K562 (cell line): ENCODE measurements at regions not wholly inside any gene's neighbourhood (a gene's known extent, or its start where the extent isn't known, plus 50 kb on each side); places are given as distances from the start of the nearest gene placed in this dataset.

ENCODE experiments used
- ATAC-seq: fragments of 200-7000 bp; cut with Tn5 transposase; 3 replicates; pipeline ENCODE4 v1.9.1; 2020; ENCODE audit warnings: moderate library complexity
- BruUV-seq: library from RNA; stranded (reverse); fragments of 400-500 nt; replicated peaks from 2 replicates; lab custom pipeline; 2021; lab: Mats Ljungman, UMichigan
- CTCF ChIA-PET: fragments of 300-600 bp; formaldehyde crosslinking; extraction: SDS; loops from one replicate; lab custom pipeline; 2021; ENCODE audit warnings: low intra/inter-chr PET ratio; lab: Yijun Ruan, JAX
- POLR2A ChIA-PET: fragments of 300-600, 350-650 bp; sonication (Branson Sonifier 250); formaldehyde crosslinking; extraction: SDS; loops from one replicate; lab custom pipeline; 2021; ENCODE audit warnings: antibody characterized with exemption, inconsistent platforms; lab: Yijun Ruan, JAX
- DNase-seq, 4 experiments: peaks; one replicate each; pipeline versions ENCODE4 v3.0.0 to v3.0.0-alpha.2; 2011 to 2018; ENCODE audit warnings: low spot score in 3 of 4, mixed read lengths in 3 of 4; ENCODE audit errors: extremely low read depth in 1 of 4
- FAIRE-seq: peaks from 2 replicates; lab custom pipeline; 2011; peaks lifted over from hg19 to GRCh38; lab: Jason Lieb, UNC
- H2AFZ ChIP-seq: 2 replicates; pipeline ENCODE4 v1.6.0; 2011; ENCODE audit warnings: low read depth, low read length, control low read depth, inconsistent platforms
- H3K27ac ChIP-seq: fragments of 200-600 bp; 3 replicates; pipeline ENCODE4 v1.8.0; 2011; ENCODE audit warnings: low read depth, mild to moderate bottlenecking, control low read depth, inconsistent platforms, low read length, moderate library complexity, mixed read lengths; ENCODE audit errors: extremely low read depth
- H3K27me3 ChIP-seq, 2 experiments: fragments of 300-600 bp in 1 of 2; 2 replicates in 1 of 2; 3 replicates in 1 of 2; pipeline versions ENCODE4 v1.6.0 to v1.8.0; 2011; ENCODE audit warnings: inconsistent platforms in 2 of 2, low read length in 2 of 2, mild to moderate bottlenecking in 1 of 2, mixed read lengths in 1 of 2, moderate library complexity in 1 of 2; ENCODE audit not compliant: control insufficient read depth in 2 of 2, insufficient read depth in 2 of 2
- H3K36me3 ChIP-seq: fragments of 300-600 bp; 3 replicates; pipeline ENCODE4 v1.8.0; 2011; ENCODE audit warnings: mild to moderate bottlenecking, low read length, inconsistent platforms; ENCODE audit not compliant: control insufficient read depth, insufficient read depth
- H3K4me1 ChIP-seq, 2 experiments: fragments of 200-600 bp in 1 of 2; replicated peaks in 1 of 2; 2 replicates in 1 of 2; 3 replicates in 1 of 2; pipeline versions ENCODE4 v1.5.1 to v1.8.0; 2011; ENCODE audit warnings: inconsistent platforms in 2 of 2, low read length in 2 of 2, mild to moderate bottlenecking in 1 of 2, mixed read lengths in 1 of 2, moderate library complexity in 1 of 2; ENCODE audit not compliant: control insufficient read depth in 2 of 2, insufficient read depth in 2 of 2
- H3K4me2 ChIP-seq: 2 replicates; pipeline ENCODE4 v1.6.1; 2011; ENCODE audit warnings: low read length, control low read depth, inconsistent platforms, mixed read lengths; ENCODE audit not compliant: insufficient read depth
- H3K4me3 ChIP-seq: fragments of 200-600 bp; sonication (generic), shearing (Covaris generic); 2 replicates; pipeline ENCODE4 v1.5.1; 2016; ENCODE audit warnings: control low read depth, inconsistent platforms
- H3K79me2 ChIP-seq: fragments of 200-600 bp; 3 replicates; pipeline ENCODE4 v1.8.0; 2011; ENCODE audit warnings: low read length, inconsistent platforms; ENCODE audit not compliant: control insufficient read depth, insufficient read depth
- H3K9ac ChIP-seq, 2 experiments: 2 replicates each; pipeline versions ENCODE4 v1.6.0 to v1.6.1; 2011; ENCODE audit warnings: low read depth in 2 of 2, low read length in 2 of 2, control low read depth in 1 of 2, inconsistent platforms in 1 of 2, mild to moderate bottlenecking in 1 of 2, mixed read lengths in 1 of 2; ENCODE audit not compliant: insufficient read depth in 1 of 2
- H3K9me1 ChIP-seq: one replicate; pipeline ENCODE4 v1.6.0; 2011; ENCODE audit warnings: inconsistent platforms, mild to moderate bottlenecking, low read length, moderate library complexity; ENCODE audit not compliant: control insufficient read depth, insufficient read depth
- H3K9me3 ChIP-seq: replicated peaks from 2 replicates; pipeline ENCODE4 v1.5.1; 2011; ENCODE audit warnings: low read depth, low read length, inconsistent platforms; ENCODE audit not compliant: control insufficient read depth, insufficient read depth
- H4K20me1 ChIP-seq: replicated peaks from 2 replicates; pipeline ENCODE4 v1.6.1; 2011; ENCODE audit warnings: low read length, inconsistent platforms, mixed read lengths; ENCODE audit not compliant: control insufficient read depth, insufficient read depth
- ARNT ChIP-seq, 2 experiments: fragments of 450-650 bp; IDR thresholded peaks; 2 replicates each; pipeline ENCODE4 v1.6.1; 2016; ENCODE audit warnings: mild to moderate bottlenecking in 1 of 2
- CHD7 ChIP-seq: fragments of 200-600 bp; sonication (generic); IDR thresholded peaks from one replicate; pipeline ENCODE4 v1.6.1; 2012; ENCODE audit warnings: mild to moderate bottlenecking, low read depth, low read length, inconsistent platforms
- COPS2 ChIP-seq: fragments of 450-650 bp; conservative IDR thresholded peaks from 2 replicates; pipeline ENCODE4 v1.6.1; 2016; ENCODE audit warnings: mild to moderate bottlenecking, moderate library complexity
- KDM1A ChIP-seq, 2 experiments: fragments of 450-650 bp; IDR thresholded peaks; 2 replicates each; pipeline ENCODE4 v1.6.1; 2016; ENCODE audit warnings: mild to moderate bottlenecking in 2 of 2
- NR3C1 ChIP-seq: sonication (generic); formaldehyde crosslinking; IDR thresholded peaks from 2 replicates; pipeline ENCODE4 v1.8.1; 2022; ENCODE audit warnings: missing genetic modification reagents
- POLR2B ChIP-seq: fragments of 450-650 bp; IDR thresholded peaks from 2 replicates; pipeline ENCODE4 v1.6.1; 2018; ENCODE audit warnings: low read depth; ENCODE audit not compliant: partially characterized antibody
- PRMT5 ChIP-seq: sonication (generic); formaldehyde crosslinking; IDR thresholded peaks from 2 replicates; pipeline ENCODE4 v1.5.0; 2020; ENCODE audit warnings: missing genetic modification reagents
- RBM39 ChIP-seq: fragments of 200-400 bp; formaldehyde crosslinking; optimal IDR thresholded peaks from 2 replicates; pipeline ENCODE3; 2018; ENCODE audit warnings: low read depth, low read length
- SRSF7 ChIP-seq: fragments of 200-400 bp; formaldehyde crosslinking; optimal IDR thresholded peaks from 2 replicates; pipeline ENCODE3; 2017; ENCODE audit warnings: mild to moderate bottlenecking, low read depth, low read length
- ZKSCAN8 ChIP-seq: fragments of 200-800 bp; sonication (Bioruptor generic); IDR thresholded peaks from 2 replicates; pipeline ENCODE4 v1.6.1; 2016; ENCODE audit warnings: missing genetic modification characterization, missing compliant biosample characterization
- ZNF24 ChIP-seq: fragments of 450-650 bp; IDR thresholded peaks from 2 replicates; pipeline ENCODE4 v1.6.1; 2016
- ZNF57 ChIP-seq: fragments of 450-650 bp; formaldehyde crosslinking; IDR thresholded peaks from 2 replicates; pipeline ENCODE4 v1.4.0; 2020; ENCODE audit warnings: mild to moderate bottlenecking, moderate library complexity
- ZSCAN32 ChIP-seq: fragments of 450-650 bp; formaldehyde crosslinking; IDR thresholded peaks from 2 replicates; pipeline ENCODE4 v1.4.0; 2020; ENCODE audit warnings: mild to moderate bottlenecking, moderate library complexity
- WGBS: fragments of 100-300 bp; shearing (Covaris generic); methylation state at CpG from one replicate; pipeline ENCODE4 v1.1.6; 2016; ENCODE audit warnings: low coverage, mixed read lengths; ENCODE audit not compliant: insufficient coverage; ENCODE audit errors: missing lambda C conversion rate; 5-methylcytosine and 5-hydroxymethylcytosine counted together
- in situ Hi-C: fragments of 300-500 bp; cut with MboI; formaldehyde crosslinking; loops from 4 replicates; pipeline ENCODE4 v1.15.0; 2018; ENCODE audit warnings: inconsistent platforms, mixed read lengths
- intact Hi-C: fragments of 100-400 bp; cut with micrococcal nuclease; formaldehyde crosslinking; loops from 2 replicates; pipeline ENCODE4 v1.14.2; 2022

GRCh38 chr22:49517667-49518185 lies 309.9 kb downstream of the BRD1 start (continued):
- TF ChIP-seq SRSF7 (no peak), ZSCAN32 (CRISPR knock-in tag) (no peak), PRMT5 (no peak), ZNF57 (no peak), RBM39 (no peak)

- peaks cover 11% of the 10 kb centered on the region; the same call in 2 of the 3 replicates for H3K36me3 ChIP-seq
- intact Hi-C loops: no loop called here
- POLR2A ChIA-PET: interaction anchor here (0.7 kb wide), 1 partner anchor 134 kb away, joined by 3 read pairs; no protein-coding TSS in a partner anchor
- FAIRE-seq (no peak), DNase-seq (no peak), ATAC-seq (no peak)
- no peak overlapping the region for H3K9ac ChIP-seq
- no peaks in the 10 kb centered on the region for H3K9me1 ChIP-seq
- H3K27me3 ChIP-seq: no peaks in the 10 kb centered on the region
- no peak overlapping the region for H3K4me3 ChIP-seq
- H3K4me2 ChIP-seq: no peak overlapping the region
- H3K4me1 ChIP-seq: no peaks in the 10 kb centered on the region; a peak in 1 of 5 replicates
- in situ Hi-C loops: no loop called here
- BruUV-seq: no TSS peak
- TF ChIP-seq NR3C1 (CRISPR knock-in tag) (no peak), ARNT (IDR thresholded peaks at IDR 0.05) (no peak), KDM1A (IDR thresholded peaks at IDR 0.05) (no peak), POLR2B (no peak), CHD7 (no peak), COPS2 (no peak), ZNF24 (no peak), ZKSCAN8 (CRISPR knock-in tag) (no peak)
- peaks cover 20% of the 10 kb centered on the region for H3K79me2 ChIP-seq
- CTCF ChIA-PET: no interaction called here
- no peak overlapping the region for H3K27ac ChIP-seq
- H3K9me3 ChIP-seq: no peaks in the 10 kb centered on the region; the same call in 1 of the 2 replicates
- H4K20me1 ChIP-seq: no peaks in the 10 kb centered on the region
- WGBS: 92% methylated on average over 6 of the region's 16 CpGs
- no peak overlapping the region for H2AFZ ChIP-seq
Measured at GRCh38 chr22:49517211-49517610, 310.5 kb downstream of the BRD1 start.
